ENCODE measurements at regions not wholly inside any gene's neighbourhood (a gene's known extent, or its start where the extent isn't known, plus 50 kb on each side); places are given as distances from the start of the nearest gene placed in this dataset.

DNA sequence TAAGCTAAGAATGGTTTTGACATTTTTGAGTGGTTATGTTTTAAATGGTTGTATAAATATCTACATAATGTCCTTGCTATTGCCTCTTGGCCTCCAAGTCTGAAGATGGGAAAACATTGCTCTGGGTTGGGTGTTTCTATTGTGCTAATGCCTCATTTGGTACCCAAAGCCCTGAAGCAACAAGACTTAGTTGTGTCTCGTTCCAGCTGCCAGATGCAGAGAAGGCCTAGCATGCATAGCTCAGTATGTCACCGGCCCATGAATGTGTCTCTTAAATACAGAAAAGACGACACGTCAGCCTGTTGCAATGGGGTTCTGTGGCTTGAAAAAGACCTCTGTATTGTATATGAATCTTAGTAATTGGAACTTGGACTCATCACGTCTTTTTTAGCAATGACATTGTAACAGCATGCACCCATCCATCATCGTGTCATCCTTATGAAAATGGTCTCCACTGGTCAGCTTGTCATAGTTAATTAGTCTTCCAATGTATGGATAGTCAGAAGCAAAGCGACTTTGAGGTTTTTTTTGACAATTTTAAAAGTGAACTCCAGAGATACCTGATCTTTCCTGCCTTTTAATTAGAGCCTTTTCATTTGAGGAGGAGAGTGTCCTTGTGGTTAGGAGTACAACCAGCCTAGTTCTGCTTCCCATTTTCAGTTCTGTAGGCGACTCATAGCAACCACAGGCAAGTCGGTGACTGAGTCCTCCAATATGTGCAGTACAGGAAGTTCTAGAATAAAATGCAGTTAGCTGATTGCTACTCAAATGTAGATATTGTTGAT lies 126.4 kb upstream of the GATB start:
- peaks cover 0 to 11% (median 6%) of the 10 kb centered on the region in 11 experiments; a peak in 7 of 22 replicates for H3K9me3 ChIP-seq (replicated peaks in 1 of 11)
- no peak for TF ChIP-seq Cebpa-rat (IDR thresholded peaks at IDR 0.05)
- H3K4me1 ChIP-seq, result peaks cover 0 to 22% (median 17%) of the 10 kb centered on the region in 10 experiments; a peak in 14 of 20 replicates
- H3K36me3 ChIP-seq, result no peaks in the 10 kb centered on the region
- no peaks in the 10 kb centered on the region for H4K20me1 ChIP-seq
- no peaks in the 10 kb centered on the region for H3K27me3 ChIP-seq
- H3K9ac ChIP-seq, result no peak overlapping the region
- H3K27ac ChIP-seq, result no peak overlapping the region
- H3K4me2 ChIP-seq, result peak overlapping the region in 6 of 11 experiments; percentile 40 to 77 (median 62); a peak in 12 of 22 replicates
- H3K4me3 ChIP-seq, result no peak overlapping the region

DNA sequence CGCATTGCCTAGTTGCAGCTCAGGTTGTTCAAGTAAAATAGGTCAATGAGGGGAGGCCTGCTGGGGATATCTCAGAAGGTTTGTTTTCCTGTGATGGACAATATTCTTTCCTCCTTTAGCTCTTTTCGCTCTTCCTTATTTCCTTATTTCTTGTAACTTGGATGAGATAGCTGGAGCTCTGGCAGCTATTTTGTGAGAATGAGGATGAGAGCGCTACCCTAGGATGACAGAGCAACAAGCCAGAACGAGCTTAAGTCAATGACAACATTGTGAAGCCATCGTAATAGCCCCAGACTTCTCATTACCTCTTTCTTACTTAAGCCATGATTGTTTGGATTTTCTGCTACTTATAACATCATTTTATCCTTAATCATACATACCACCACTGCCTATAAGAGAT lies 124.3 kb upstream of the GATB start:
- peaks cover 0 to 11% (median 6%) of the 10 kb centered on the region in 11 experiments; a peak in 7 of 22 replicates for H3K9me3 ChIP-seq (replicated peaks in 1 of 11)
- no peak overlapping the region for H3K27ac ChIP-seq

GRCh38 chr4:151883747-151884146 lies 122.9 kb upstream of the GATB start:
- H3K27ac ChIP-seq, result no peak overlapping the region
- no peak overlapping the region for H3K4me2 ChIP-seq
- H3K9ac ChIP-seq, result no peak overlapping the region
- H3K4me3 ChIP-seq, result no peak overlapping the region
- peaks cover 0 to 20% (median 17%) of the 10 kb centered on the region in 10 experiments; a peak in 14 of 20 replicates for H3K4me1 ChIP-seq
- H3K9me3 ChIP-seq (replicated peaks in 1 of 11), result peaks cover 0 to 11% (median 6%) of the 10 kb centered on the region in 11 experiments; a peak in 7 of 22 replicates
- TF ChIP-seq Cebpa-rat (IDR thresholded peaks at IDR 0.05), result no peak
- H3K27me3 ChIP-seq, result no peaks in the 10 kb centered on the region
- no peaks in the 10 kb centered on the region for H4K20me1 ChIP-seq
- H3K36me3 ChIP-seq, result no peaks in the 10 kb centered on the region

More for the DNA sequence above, 124.3 kb upstream of the GATB start:
- Histone ChIP-seq H3K4me2 (no peak overlapping the region), H3K9ac (no peak overlapping the region), H3K4me1 (peaks cover 0 to 22% (median 17%) of the 10 kb centered on the region in 10 experiments; a peak in 14 of 20 replicates), H4K20me1 (no peaks in the 10 kb centered on the region), H3K4me3 (no peak overlapping the region), H3K36me3 (no peaks in the 10 kb centered on the region), H3K27me3 (no peaks in the 10 kb centered on the region)
- TF ChIP-seq Cebpa-rat (IDR thresholded peaks at IDR 0.05), result no peak

- Histone ChIP-seq H3K9me3 (replicated peaks in 1 of 11) (peaks cover 0 to 11% (median 6%) of the 10 kb centered on the region in 11 experiments; a peak in 7 of 22 replicates), H3K27ac (no peak overlapping the region), H3K4me3 (no peak overlapping the region), H3K4me2 (no peak overlapping the region), H4K20me1 (no peaks in the 10 kb centered on the region), H3K27me3 (no peaks in the 10 kb centered on the region), H3K36me3 (no peaks in the 10 kb centered on the region), H3K9ac (no peak overlapping the region), H3K4me1 (peaks cover 0 to 5% (median 3%) of the 10 kb centered on the region in 10 experiments; a peak in 14 of 20 replicates)
- TF ChIP-seq Cebpa-rat (IDR thresholded peaks at IDR 0.05), result no peak
Observed at GRCh38 chr4:151882072-151882803, 121.4 kb upstream of the GATB start.

GRCh38 chr4:151879705-151880445 lies 119.1 kb upstream of the GATB start:
- no peak for TF ChIP-seq Cebpa-rat (IDR thresholded peaks at IDR 0.05)
- H3K4me1 ChIP-seq, result no peaks in the 10 kb centered on the region
- H3K27ac ChIP-seq, result no peak overlapping the region
- no peaks in the 10 kb centered on the region for H4K20me1 ChIP-seq
- peaks cover 0 to 5% (median under 1%) of the 10 kb centered on the region in 11 experiments; a peak in 7 of 22 replicates for H3K9me3 ChIP-seq (replicated peaks in 1 of 11)
- no peaks in the 10 kb centered on the region for H3K36me3 ChIP-seq
- no peak overlapping the region for H3K9ac ChIP-seq
- no peaks in the 10 kb centered on the region for H3K27me3 ChIP-seq
- no peak overlapping the region for H3K4me2 ChIP-seq
- no peak overlapping the region for H3K4me3 ChIP-seq

GRCh38 chr4:151876381-151876988 lies 115.7 kb upstream of the GATB start:
- Histone ChIP-seq H3K4me1 (no peaks in the 10 kb centered on the region), H3K4me2 (no peak overlapping the region), H3K9ac (no peak overlapping the region), H3K9me3 (replicated peaks in 1 of 11) (peaks cover 0 to 6% (median 0%) of the 10 kb centered on the region in 11 experiments; a peak in 2 of 22 replicates), H3K4me3 (no peak overlapping the region), H3K36me3 (no peaks in the 10 kb centered on the region), H3K27me3 (no peaks in the 10 kb centered on the region), H3K27ac (no peak overlapping the region), H4K20me1 (no peaks in the 10 kb centered on the region)
- TF ChIP-seq Cebpa-rat (IDR thresholded peaks at IDR 0.05), result no peak

GRCh38 chr4:151874328-151874727 lies 113.5 kb upstream of the GATB start:
- Histone ChIP-seq H3K9me3 (replicated peaks in 1 of 11) (peaks cover 0 to 7% (median 2%) of the 10 kb centered on the region in 11 experiments; a peak in 6 of 22 replicates), H3K4me2 (no peak overlapping the region), H3K4me1 (no peaks in the 10 kb centered on the region), H3K4me3 (no peak overlapping the region), H3K36me3 (no peaks in the 10 kb centered on the region), H3K27ac (no peak overlapping the region), H4K20me1 (no peaks in the 10 kb centered on the region), H3K9ac (no peak overlapping the region), H3K27me3 (no peaks in the 10 kb centered on the region)
- TF ChIP-seq Cebpa-rat (IDR thresholded peaks at IDR 0.05), result no peak

DNA sequence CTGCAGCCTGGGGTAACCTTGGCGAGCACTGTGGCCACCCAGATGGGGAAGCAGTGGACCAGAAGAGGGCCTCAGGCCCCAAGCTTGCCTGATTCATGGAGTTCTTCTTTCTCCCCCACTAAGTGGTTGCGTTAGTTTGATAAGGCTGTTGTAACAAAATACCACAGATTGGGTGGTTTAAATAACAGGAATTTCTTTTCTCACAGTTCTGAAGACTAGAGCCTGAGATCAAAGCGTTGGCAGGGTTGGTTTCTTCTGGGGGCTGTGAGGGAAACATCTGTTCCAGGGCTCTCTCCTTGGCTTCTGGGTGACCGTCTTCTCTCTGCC lies 105.7 kb upstream of the GATB start:
- Histone ChIP-seq H3K4me2 (peak overlapping the region; percentile 35 to 92 (median 76)), H3K4me1 (peaks cover 24 to 37% (median 33%) of the 10 kb centered on the region in 10 experiments), H3K27me3 (no peaks in the 10 kb centered on the region), H3K4me3 (0 out of 20 replicates have a peak overlapping the region, but pooled peaks of 1 of the 10 experiments have one; percentile 22), H3K9ac (peak overlapping the region in 5 of 11 experiments; percentile 9 to 68 (median 61); a peak in 5 of 22 replicates), H3K9me3 (replicated peaks in 1 of 11) (peaks cover 16 to 30% (median 25%) of the 10 kb centered on the region in 11 experiments), H3K36me3 (no peaks in the 10 kb centered on the region), H4K20me1 (no peaks in the 10 kb centered on the region), H3K27ac (peak overlapping the region in 9 of 11 experiments; percentile 45 to 81 (median 74); a peak in 17 of 22 replicates)
- peak in 2 of 11 experiments; percentile 22 to 31; a peak in 1 of 22 replicates for TF ChIP-seq Cebpa-rat (IDR thresholded peaks at IDR 0.05)
